Transverse colon (tissue), 4 donors: ENCODE measurements at regions not wholly inside any gene's neighbourhood (a gene's known extent, or its start where the extent isn't known, plus 50 kb on each side); places are given as distances from the start of the nearest gene placed in this dataset.

Experiments
- CTCF ChIP-seq, 5 experiments: fragments of 200-600 bp in 3 of 5; fragments of 450-650 bp in 2 of 5; sonication (generic) in 3 of 5; IDR thresholded peaks; 1 replicate in 2 of 5; 2 replicates in 3 of 5; pipeline ENCODE4 v1.5.1; 2016 to 2017; ENCODE audit warnings: antibody characterized with exemption in 5 of 5, inconsistent platforms in 3 of 5, mild to moderate bottlenecking in 2 of 5, moderate library complexity in 1 of 5
- POLR2AphosphoS5 ChIP-seq, 3 donors: sonication (generic); formaldehyde crosslinking; IDR thresholded peaks; one replicate each; pipeline ENCODE4 v1.6.1; 2016; ENCODE audit warnings: antibody characterized with exemption in 3 of 3

DNA sequence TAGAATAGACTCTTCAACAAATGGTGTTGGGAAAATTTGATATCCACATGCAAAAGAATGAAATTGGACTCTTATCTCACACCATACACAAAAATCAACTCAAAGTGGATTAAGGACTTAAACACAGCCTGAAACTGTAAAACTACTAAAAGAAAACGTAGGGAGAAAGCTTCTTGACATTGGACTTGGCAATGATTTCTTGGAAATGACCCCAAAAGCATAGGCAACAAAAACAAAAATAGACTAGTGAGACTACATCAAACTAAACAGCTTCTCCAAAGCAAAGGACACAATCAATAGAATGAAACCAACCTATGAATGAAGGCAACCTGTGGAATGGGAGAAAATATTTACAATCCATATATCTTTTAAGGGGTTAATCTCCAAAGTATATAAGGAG lies 94.7 kb upstream of the INTU start:
- TF ChIP-seq POLR2AphosphoS5 (IDR thresholded peaks at IDR 0.05) (no peak), CTCF (IDR thresholded peaks at IDR 0.05) (no peak)
